GM08714 (cell line): ENCODE measurements at regions not wholly inside any gene's neighbourhood (a gene's known extent, or its start where the extent isn't known, plus 50 kb on each side); places are given as distances from the start of the nearest gene placed in this dataset.
"Not testable (repeated sequence)": the region's sequence is repeated elsewhere in the genome, so short reads cannot be mapped to it uniquely, and the experiment has no call there.

Experiments used
- H3K4me3 ChIP-seq: fragments of 200-500 bp; sonication (Bioruptor generic); 2 replicates; pipeline ENCODE4 v1.5.1; 2014; ENCODE audit warnings: mild to moderate bottlenecking, low read length, inconsistent platforms
- ZNF274 ChIP-seq: IDR thresholded peaks from 2 replicates; pipeline ENCODE4 v1.6.1; 2012; ENCODE audit warnings: mild to moderate bottlenecking, low read depth, low read length

DNA sequence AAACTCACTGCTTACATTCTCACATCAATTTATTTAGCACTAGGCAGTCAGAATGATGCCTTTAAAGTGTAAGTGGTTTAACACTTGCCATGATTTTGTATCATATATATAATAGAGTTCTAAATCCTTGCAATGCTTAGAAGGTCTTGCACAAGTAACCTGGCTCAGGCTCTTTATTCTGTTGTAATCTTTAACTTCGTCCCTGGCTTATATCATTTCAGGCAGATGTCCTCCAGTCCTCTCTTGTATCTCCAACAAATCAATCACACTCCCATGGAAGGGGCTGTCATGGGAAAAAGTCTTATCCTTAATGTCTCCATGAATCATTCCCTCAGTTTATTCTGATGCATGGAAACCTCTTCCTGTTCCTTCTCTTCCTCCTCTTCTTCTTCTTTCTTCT is 841.6 kb upstream of the B3GALT2 start:
- H3K4me3 ChIP-seq, result no peak overlapping the region
- TF ChIP-seq ZNF274, result no peak

DNA sequence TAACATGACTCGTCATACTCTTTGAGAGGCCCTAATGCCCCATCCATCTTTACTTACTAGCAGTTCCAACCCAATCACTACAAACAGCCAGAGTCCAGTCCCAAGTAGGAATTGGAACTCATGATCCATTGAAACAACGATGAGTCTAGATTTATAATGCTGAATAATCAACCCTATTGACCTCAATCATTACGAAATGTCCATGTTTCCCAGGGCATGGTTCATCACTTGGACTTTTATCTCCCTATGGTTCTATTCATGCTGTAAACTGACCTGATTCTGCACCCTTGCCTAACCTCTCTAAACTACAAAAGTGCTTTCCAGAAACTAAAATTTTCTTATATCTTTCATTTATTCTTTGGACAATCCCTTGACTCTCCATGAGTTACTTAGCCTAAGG is 840.0 kb upstream of the B3GALT2 start:
- TF ChIP-seq ZNF274, result no peak
- H3K4me3 ChIP-seq, result no peak overlapping the region

GRCh38 chr1:194024659-194025058 is 838.2 kb upstream of the B3GALT2 start:
- no peak for TF ChIP-seq ZNF274
- no peak overlapping the region for H3K4me3 ChIP-seq

DNA sequence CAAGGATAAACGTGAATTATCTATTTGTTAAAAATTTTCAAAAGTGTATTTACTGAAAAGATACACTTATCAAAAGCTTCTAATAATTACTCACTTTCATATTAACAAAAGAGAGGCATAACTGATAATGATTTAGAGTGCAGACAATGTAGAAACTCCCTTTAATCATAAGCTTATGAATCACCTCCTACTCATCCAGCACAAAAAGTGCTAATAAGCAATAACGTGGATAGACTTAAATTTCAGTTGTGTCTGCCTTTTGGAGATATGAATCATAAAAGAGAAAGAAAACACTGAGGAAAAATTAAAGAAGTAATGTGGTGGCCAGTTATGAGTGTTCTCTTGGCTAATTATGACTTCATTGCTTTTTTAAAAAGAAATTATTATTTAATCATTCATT is 827.6 kb upstream of the B3GALT2 start:
- H3K4me3 ChIP-seq, result no peak overlapping the region
- no peak for TF ChIP-seq ZNF274

- H3K4me3 ChIP-seq, result no peak overlapping the region
- no peak for TF ChIP-seq ZNF274
Observed at GRCh38 chr1:194013561-194013960, 827.1 kb upstream of the B3GALT2 start.

- TF ChIP-seq ZNF274, result no peak
- H3K4me3 ChIP-seq, result no peak overlapping the region
Observed at GRCh38 chr1:194004146-194004545, 817.7 kb upstream of the B3GALT2 start.

- H3K4me3 ChIP-seq, result not testable (repeated sequence)
Observed at GRCh38 chr1:194001726-194002350, 815.4 kb upstream of the B3GALT2 start.

- no peak for TF ChIP-seq ZNF274
- H3K4me3 ChIP-seq, result no peak overlapping the region
Observed at GRCh38 chr1:193988885-193989284, 802.5 kb upstream of the B3GALT2 start.

GRCh38 chr1:193979219-193979618 is 792.8 kb upstream of the B3GALT2 start:
- no peak overlapping the region for H3K4me3 ChIP-seq
- no peak for TF ChIP-seq ZNF274

GRCh38 chr1:193974286-193974798 is 787.9 kb upstream of the B3GALT2 start:
- TF ChIP-seq ZNF274, result no peak
- H3K4me3 ChIP-seq, result no peak overlapping the region

- no peak overlapping the region for H3K4me3 ChIP-seq
- TF ChIP-seq ZNF274, result no peak
Observed at GRCh38 chr1:193973428-193973827, 787.0 kb upstream of the B3GALT2 start.

GRCh38 chr1:193971595-193971994 is 785.2 kb upstream of the B3GALT2 start:
- H3K4me3 ChIP-seq, result no peak overlapping the region
- TF ChIP-seq ZNF274, result no peak

DNA sequence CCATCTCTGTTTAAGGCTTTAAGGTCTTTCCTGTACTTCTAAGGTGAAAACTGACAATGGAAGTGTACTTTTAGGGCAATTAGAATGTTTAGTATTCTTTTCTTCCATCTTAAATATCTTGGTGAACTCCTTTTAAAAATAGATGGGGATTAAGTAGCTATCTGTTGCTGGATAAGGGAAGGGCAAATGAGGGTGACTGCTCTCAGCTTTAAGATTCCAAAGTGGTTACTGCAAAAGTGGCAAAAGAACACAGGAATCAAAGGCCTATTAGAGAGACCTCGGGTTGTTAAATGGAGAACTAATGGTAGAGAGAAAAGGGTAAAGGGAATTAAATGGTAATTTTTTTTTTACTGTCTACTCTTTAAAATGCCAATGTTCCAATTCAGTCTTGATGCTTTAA is 774.1 kb upstream of the B3GALT2 start:
- no peak for TF ChIP-seq ZNF274
- no peak overlapping the region for H3K4me3 ChIP-seq

DNA sequence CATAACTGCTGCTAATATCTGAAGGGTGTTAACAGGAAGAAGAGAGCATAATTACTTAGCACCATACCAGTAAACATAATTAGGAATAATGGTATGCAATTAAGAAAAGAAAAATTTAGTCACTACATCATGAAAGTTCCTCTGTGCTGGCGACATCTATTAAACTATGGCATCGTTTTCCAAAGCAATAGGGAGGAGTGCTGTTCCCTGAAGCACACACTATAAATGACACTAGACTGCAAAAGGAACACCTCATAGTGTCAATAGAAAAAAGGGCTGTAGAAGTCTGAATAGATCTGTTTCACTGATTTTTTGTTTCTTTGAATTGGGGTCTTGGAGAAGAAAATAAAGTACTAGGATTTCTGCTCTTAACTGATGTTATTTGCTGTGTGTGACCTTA is 773.6 kb upstream of the B3GALT2 start:
- no peak for TF ChIP-seq ZNF274
- no peak overlapping the region for H3K4me3 ChIP-seq

GRCh38 chr1:193957556-193958095 is 771.2 kb upstream of the B3GALT2 start:
- no peak for TF ChIP-seq ZNF274
- H3K4me3 ChIP-seq, result no peak overlapping the region
